Fibroblast of lung (primary cell): ENCODE measurements at regions not wholly inside any gene's neighbourhood (a gene's known extent, or its start where the extent isn't known, plus 50 kb on each side); places are given as distances from the start of the nearest gene placed in this dataset.

Experiments used
- EZH2 ChIP-seq: IDR thresholded peaks from 2 replicates; pipeline ENCODE4 v1.5.1; 2012; ENCODE audit warnings: low read length, control low read depth, mild to moderate bottlenecking; ENCODE audit errors: missing control alignments
- TF ChIP-seq, protein P1 (sequence below), 2 donors: IDR thresholded peaks in 1 of 2; conservative IDR thresholded peaks in 1 of 2; 1 replicate in 1 of 2; 2 replicates in 1 of 2; pipeline ENCODE4 v1.5.1; 2011 to 2012; ENCODE audit warnings: low read length in 2 of 2, control low read depth in 1 of 2, inconsistent platforms in 1 of 2, low read depth in 1 of 2, mild to moderate bottlenecking in 1 of 2

DNA sequence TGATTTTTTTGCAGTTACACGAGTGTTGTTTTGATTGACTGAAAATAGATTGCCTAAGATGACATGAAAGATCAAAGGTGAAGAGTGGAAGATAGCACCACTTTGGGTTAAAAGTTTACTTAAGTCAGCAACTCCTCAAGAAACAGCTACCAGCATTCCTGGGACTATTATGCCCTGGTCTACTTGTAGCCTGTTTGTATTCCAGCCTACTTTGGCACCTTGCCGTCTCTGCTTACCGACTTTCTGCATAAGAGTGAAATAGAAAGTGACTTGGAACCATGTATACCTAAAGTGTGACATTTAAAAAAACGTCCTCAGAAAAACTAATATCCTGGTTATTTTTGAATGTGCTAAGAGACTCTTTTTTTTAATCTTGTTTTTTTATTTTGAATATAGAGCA is 631.5 kb upstream of the PTBP2 start:
- TF ChIP-seq EZH2 = no peak
- TF ChIP-seq, protein P1, sequence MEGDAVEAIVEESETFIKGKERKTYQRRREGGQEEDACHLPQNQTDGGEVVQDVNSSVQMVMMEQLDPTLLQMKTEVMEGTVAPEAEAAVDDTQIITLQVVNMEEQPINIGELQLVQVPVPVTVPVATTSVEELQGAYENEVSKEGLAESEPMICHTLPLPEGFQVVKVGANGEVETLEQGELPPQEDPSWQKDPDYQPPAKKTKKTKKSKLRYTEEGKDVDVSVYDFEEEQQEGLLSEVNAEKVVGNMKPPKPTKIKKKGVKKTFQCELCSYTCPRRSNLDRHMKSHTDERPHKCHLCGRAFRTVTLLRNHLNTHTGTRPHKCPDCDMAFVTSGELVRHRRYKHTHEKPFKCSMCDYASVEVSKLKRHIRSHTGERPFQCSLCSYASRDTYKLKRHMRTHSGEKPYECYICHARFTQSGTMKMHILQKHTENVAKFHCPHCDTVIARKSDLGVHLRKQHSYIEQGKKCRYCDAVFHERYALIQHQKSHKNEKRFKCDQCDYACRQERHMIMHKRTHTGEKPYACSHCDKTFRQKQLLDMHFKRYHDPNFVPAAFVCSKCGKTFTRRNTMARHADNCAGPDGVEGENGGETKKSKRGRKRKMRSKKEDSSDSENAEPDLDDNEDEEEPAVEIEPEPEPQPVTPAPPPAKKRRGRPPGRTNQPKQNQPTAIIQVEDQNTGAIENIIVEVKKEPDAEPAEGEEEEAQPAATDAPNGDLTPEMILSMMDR (conservative IDR thresholded peaks at IDR 0.05 in 1 of 2, IDR thresholded peaks at IDR 0.05 in 1 of 2; ENCODE audit: low read depth in 1 of 2, low read length in 2 of 2) = no peak
